Caco-2 (cell line): ENCODE measurements at regions not wholly inside any gene's neighbourhood (a gene's known extent, or its start where the extent isn't known, plus 50 kb on each side); places are given as distances from the start of the nearest gene placed in this dataset.

ENCODE experiments used
- BruUV-seq: library from RNA; stranded (reverse); fragments of 400-500 nt; replicated peaks from 2 replicates; lab custom pipeline; 2021; lab: Mats Ljungman, UMichigan
- CTCF ChIA-PET: fragments of 300-600 bp; sonication (Branson Sonifier 250); formaldehyde crosslinking; loops from one replicate; lab custom pipeline; 2022; ENCODE audit warnings: antibody characterized with exemption; lab: Charles Lee
- POLR2A ChIA-PET: fragments of 300-600 bp; sonication (Branson Sonifier 250); formaldehyde crosslinking; loops from one replicate; lab custom pipeline; 2022; ENCODE audit warnings: antibody characterized with exemption; lab: Charles Lee
- DNase-seq, 2 experiments: peaks; one replicate each; pipeline versions ENCODE4 v3.0.0 to v3.0.0-alpha.2; 2020 to 2022
- H3K27me3 ChIP-seq: replicated peaks from 2 replicates; pipeline ENCODE4 v1.6.0; 2011; ENCODE audit warnings: low read length; ENCODE audit not compliant: control insufficient read depth, insufficient read depth
- H3K36me3 ChIP-seq: 2 replicates; pipeline ENCODE4 v1.5.1; 2011; ENCODE audit warnings: low read length; ENCODE audit not compliant: control insufficient read depth, insufficient read depth
- H3K4me1 ChIP-seq: fragments of 250-450 bp; sonication (Bioruptor Pico); 2 replicates; pipeline ENCODE4 v1.5.1; 2020; ENCODE audit warnings: mild to moderate bottlenecking
- H3K4me3 ChIP-seq: 2 replicates; pipeline ENCODE4 v1.5.1; 2011; ENCODE audit warnings: low read depth, mild to moderate bottlenecking, control low read depth, low read length
- H3K9me3 ChIP-seq: fragments of 250-450 bp; sonication (Bioruptor Pico); 2 replicates; pipeline ENCODE4 v1.5.1; 2020; ENCODE audit warnings: mild to moderate bottlenecking, moderate library complexity
- H3K27ac Mint-ChIP-seq: one replicate; pipeline ENCODE4 v1.8.0; 2022; ENCODE audit warnings: mixed read lengths; ENCODE audit not compliant: unreplicated experiment
- H3K27me3 Mint-ChIP-seq: one replicate; pipeline ENCODE4 v1.8.0; 2022; ENCODE audit warnings: mixed read lengths; ENCODE audit not compliant: insufficient read depth, unreplicated experiment
- H3K36me3 Mint-ChIP-seq: one replicate; pipeline ENCODE4 v1.8.0; 2022; ENCODE audit warnings: mild to moderate bottlenecking, mixed read lengths; ENCODE audit not compliant: insufficient read depth, unreplicated experiment
- H3K4me1 Mint-ChIP-seq: one replicate; pipeline ENCODE4 v1.8.0; 2022; ENCODE audit warnings: low read depth, mixed read lengths; ENCODE audit not compliant: unreplicated experiment
- H3K4me3 Mint-ChIP-seq: one replicate; pipeline ENCODE4 v1.8.0; 2022; ENCODE audit warnings: mild to moderate bottlenecking, moderate library complexity, mixed read lengths; ENCODE audit not compliant: unreplicated experiment
- H3K9me3 Mint-ChIP-seq: one replicate; pipeline ENCODE4 v1.8.0; 2022; ENCODE audit warnings: mixed read lengths; ENCODE audit not compliant: unreplicated experiment
- CTCF ChIP-seq, 2 experiments: fragments of 200-600 bp in 1 of 2; IDR thresholded peaks; 1 replicate in 1 of 2; 2 replicates in 1 of 2; pipeline versions ENCODE4 v1.5.1 to v1.8.0; 2011 to 2022; ENCODE audit warnings: antibody characterized with exemption in 1 of 2, control low read depth in 1 of 2, inconsistent platforms in 1 of 2, low read depth in 1 of 2, low read length in 1 of 2, mild to moderate bottlenecking in 1 of 2, moderate library complexity in 1 of 2; ENCODE audit not compliant: insufficient read depth in 1 of 2, severe bottlenecking in 1 of 2, unreplicated experiment in 1 of 2
- intact Hi-C: fragments of 100-400 bp; cut with micrococcal nuclease; formaldehyde crosslinking; loops from one replicate; pipeline ENCODE4 v1.10.0; 2022; ENCODE audit not compliant: unreplicated experiment

GRCh38 chr7:41573015-41573414, 129.9 kb downstream of the INHBA start:
- H3K27ac Mint-ChIP-seq = no peak overlapping the region
- no peaks in the 10 kb centered on the region for H3K36me3 ChIP-seq
- H3K4me3 Mint-ChIP-seq = no peak overlapping the region
- DNase-seq = no peak
- no peaks in the 10 kb centered on the region for H3K27me3 Mint-ChIP-seq
- no peaks in the 10 kb centered on the region for H3K36me3 Mint-ChIP-seq
- ChIA-PET CTCF (no interaction called here), POLR2A (no interaction called here)
- H3K4me1 ChIP-seq = no peaks in the 10 kb centered on the region
- BruUV-seq = no TSS peak
- H3K9me3 Mint-ChIP-seq = no peaks in the 10 kb centered on the region
- no peaks in the 10 kb centered on the region for H3K4me1 Mint-ChIP-seq
- no peak overlapping the region for H3K4me3 ChIP-seq
- no peak for TF ChIP-seq CTCF (IDR thresholded peaks at IDR 0.05; ENCODE audit: insufficient read depth in 1 of 2, low read depth in 1 of 2, low read length in 1 of 2, severe bottlenecking in 1 of 2, unreplicated experiment in 1 of 2)
- no peaks in the 10 kb centered on the region for H3K27me3 ChIP-seq
- H3K9me3 ChIP-seq = no peaks in the 10 kb centered on the region
- intact Hi-C loops = no loop called here

GRCh38 chr7:41571573-41571972, 131.3 kb downstream of the INHBA start:
- Histone ChIP-seq H3K36me3 (no peaks in the 10 kb centered on the region), H3K27me3 (no peaks in the 10 kb centered on the region), H3K4me3 (no peak overlapping the region), H3K9me3 (no peaks in the 10 kb centered on the region), H3K4me1 (no peaks in the 10 kb centered on the region)
- Mint-ChIP-seq H3K9me3 (no peaks in the 10 kb centered on the region), H3K27ac (no peak overlapping the region), H3K4me3 (no peak overlapping the region), H3K4me1 (no peaks in the 10 kb centered on the region), H3K36me3 (no peaks in the 10 kb centered on the region), H3K27me3 (no peaks in the 10 kb centered on the region)
- CTCF ChIA-PET = no interaction called here
- POLR2A ChIA-PET = no interaction called here
- no TSS peak for BruUV-seq
- TF ChIP-seq CTCF (IDR thresholded peaks at IDR 0.05; ENCODE audit: insufficient read depth in 1 of 2, low read depth in 1 of 2, low read length in 1 of 2, severe bottlenecking in 1 of 2, unreplicated experiment in 1 of 2) = no peak
- intact Hi-C loops = no loop called here
- DNase-seq = no peak

GRCh38 chr7:41570766-41571165, 132.1 kb downstream of the INHBA start:
- Histone ChIP-seq H3K4me3 (no peak overlapping the region), H3K9me3 (no peaks in the 10 kb centered on the region), H3K36me3 (no peaks in the 10 kb centered on the region), H3K4me1 (no peaks in the 10 kb centered on the region), H3K27me3 (no peaks in the 10 kb centered on the region)
- DNase-seq = no peak
- Mint-ChIP-seq H3K36me3 (no peaks in the 10 kb centered on the region), H3K27ac (no peak overlapping the region), H3K27me3 (no peaks in the 10 kb centered on the region), H3K9me3 (no peaks in the 10 kb centered on the region), H3K4me3 (no peak overlapping the region), H3K4me1 (no peaks in the 10 kb centered on the region)
- ChIA-PET POLR2A (no interaction called here), CTCF (no interaction called here)
- TF ChIP-seq CTCF (IDR thresholded peaks at IDR 0.05; ENCODE audit: insufficient read depth in 1 of 2, low read depth in 1 of 2, low read length in 1 of 2, severe bottlenecking in 1 of 2, unreplicated experiment in 1 of 2) = no peak
- intact Hi-C loops = no loop called here
- no TSS peak for BruUV-seq
